ENCODE measurements at regions not wholly inside any gene's neighbourhood (a gene's known extent, or its start where the extent isn't known, plus 50 kb on each side); places are given as distances from the start of the nearest gene placed in this dataset.

GRCh38 chrX:20438871-20439526, 172.3 kb upstream of the RPS6KA3 start:
- TF ChIP-seq, protein P1, sequence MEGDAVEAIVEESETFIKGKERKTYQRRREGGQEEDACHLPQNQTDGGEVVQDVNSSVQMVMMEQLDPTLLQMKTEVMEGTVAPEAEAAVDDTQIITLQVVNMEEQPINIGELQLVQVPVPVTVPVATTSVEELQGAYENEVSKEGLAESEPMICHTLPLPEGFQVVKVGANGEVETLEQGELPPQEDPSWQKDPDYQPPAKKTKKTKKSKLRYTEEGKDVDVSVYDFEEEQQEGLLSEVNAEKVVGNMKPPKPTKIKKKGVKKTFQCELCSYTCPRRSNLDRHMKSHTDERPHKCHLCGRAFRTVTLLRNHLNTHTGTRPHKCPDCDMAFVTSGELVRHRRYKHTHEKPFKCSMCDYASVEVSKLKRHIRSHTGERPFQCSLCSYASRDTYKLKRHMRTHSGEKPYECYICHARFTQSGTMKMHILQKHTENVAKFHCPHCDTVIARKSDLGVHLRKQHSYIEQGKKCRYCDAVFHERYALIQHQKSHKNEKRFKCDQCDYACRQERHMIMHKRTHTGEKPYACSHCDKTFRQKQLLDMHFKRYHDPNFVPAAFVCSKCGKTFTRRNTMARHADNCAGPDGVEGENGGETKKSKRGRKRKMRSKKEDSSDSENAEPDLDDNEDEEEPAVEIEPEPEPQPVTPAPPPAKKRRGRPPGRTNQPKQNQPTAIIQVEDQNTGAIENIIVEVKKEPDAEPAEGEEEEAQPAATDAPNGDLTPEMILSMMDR (IDR thresholded peaks at IDR 0.05; ENCODE audit: extremely low read depth, insufficient read depth, missing control alignments) = no peak
- in situ Hi-C loops (cut with MboI; ENCODE audit: low pct_unique_long_range_greater_than_20kb, low sequenced_read_pairs, unreplicated experiment) = no loop called here
- no peak for DNase-seq (ENCODE audit: low spot score)

DNA sequence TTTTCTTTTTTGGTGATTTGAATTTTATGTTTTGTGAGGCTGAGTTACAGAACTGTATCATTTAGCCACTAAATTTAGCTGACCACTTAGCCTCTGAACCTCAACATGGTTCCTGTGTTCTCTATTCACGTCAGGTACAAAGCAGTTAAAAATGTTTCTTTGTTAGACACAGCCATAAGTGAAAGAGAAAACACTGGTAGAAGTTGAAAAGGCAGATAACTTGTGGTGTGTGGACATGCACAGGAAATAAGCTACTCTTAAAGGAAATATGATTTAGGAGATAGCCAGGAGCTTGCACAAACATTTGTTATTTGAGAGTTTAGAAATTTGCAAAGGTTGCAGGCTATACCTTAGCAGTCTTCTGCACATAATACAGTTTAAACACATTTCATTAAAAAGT, 171.0 kb upstream of the RPS6KA3 start:
- TF ChIP-seq, protein P1 (IDR thresholded peaks at IDR 0.05; ENCODE audit: extremely low read depth, insufficient read depth, missing control alignments) = no peak
- in situ Hi-C loops (cut with MboI; ENCODE audit: low pct_unique_long_range_greater_than_20kb, low sequenced_read_pairs, unreplicated experiment) = no loop called here

DNA sequence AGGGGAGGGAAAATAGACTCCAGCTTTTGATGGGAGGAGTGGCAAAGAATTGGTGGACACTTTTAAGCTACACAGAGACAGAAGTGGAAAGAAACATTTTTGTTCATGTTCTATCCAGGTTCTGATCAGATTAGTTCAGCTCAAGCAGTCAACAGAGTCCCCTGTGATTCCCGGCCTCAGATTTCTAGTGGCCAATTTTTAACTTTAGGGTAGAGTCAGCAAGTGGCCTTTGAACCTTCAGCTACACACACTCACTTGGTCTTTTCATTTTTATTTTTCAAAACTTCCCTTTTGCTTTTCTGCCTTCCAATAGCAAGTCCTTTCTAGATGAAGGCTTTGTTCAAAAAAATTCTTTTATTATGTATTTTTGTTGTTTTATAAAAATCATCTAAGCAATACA, 169.2 kb upstream of the RPS6KA3 start:
- TF ChIP-seq, protein P1 (IDR thresholded peaks at IDR 0.05; ENCODE audit: extremely low read depth, insufficient read depth, missing control alignments) = no peak
- in situ Hi-C loops (cut with MboI; ENCODE audit: low pct_unique_long_range_greater_than_20kb, low sequenced_read_pairs, unreplicated experiment) = no loop called here
- no peak for DNase-seq (ENCODE audit: low spot score)

More for the DNA sequence above, 171.0 kb upstream of the RPS6KA3 start:
- no peak for DNase-seq (ENCODE audit: low spot score)

DNA sequence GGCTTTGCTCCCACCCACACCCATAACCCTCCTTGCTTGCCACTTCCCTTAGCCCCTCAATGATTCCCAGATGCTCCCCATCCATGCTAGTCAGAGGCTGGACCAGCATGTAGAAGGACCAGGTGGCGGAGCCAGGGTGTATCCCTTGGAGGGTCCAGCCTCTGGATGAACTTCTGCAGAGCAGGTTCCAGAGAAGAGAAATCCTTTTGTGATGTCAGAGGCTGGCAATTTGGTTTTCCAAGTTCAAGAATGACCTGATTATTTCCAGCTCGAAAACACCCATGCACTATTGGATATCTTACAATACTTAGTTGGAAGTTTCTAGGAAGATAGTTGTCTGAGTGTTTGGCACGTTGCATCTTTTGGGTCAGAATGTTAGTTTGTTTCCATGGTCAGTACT, 168.3 kb upstream of the RPS6KA3 start:
- TF ChIP-seq, protein P1 (IDR thresholded peaks at IDR 0.05; ENCODE audit: extremely low read depth, insufficient read depth, missing control alignments) = no peak
- in situ Hi-C loops (cut with MboI; ENCODE audit: low pct_unique_long_range_greater_than_20kb, low sequenced_read_pairs, unreplicated experiment) = no loop called here
- no peak for DNase-seq (ENCODE audit: low spot score)

GRCh38 chrX:20433388-20433775, 166.7 kb upstream of the RPS6KA3 start:
- TF ChIP-seq, protein P1 (IDR thresholded peaks at IDR 0.05; ENCODE audit: extremely low read depth, insufficient read depth, missing control alignments) = no peak
- in situ Hi-C loops (cut with MboI; ENCODE audit: low pct_unique_long_range_greater_than_20kb, low sequenced_read_pairs, unreplicated experiment) = no loop called here
- DNase-seq (ENCODE audit: low spot score) = no peak

DNA sequence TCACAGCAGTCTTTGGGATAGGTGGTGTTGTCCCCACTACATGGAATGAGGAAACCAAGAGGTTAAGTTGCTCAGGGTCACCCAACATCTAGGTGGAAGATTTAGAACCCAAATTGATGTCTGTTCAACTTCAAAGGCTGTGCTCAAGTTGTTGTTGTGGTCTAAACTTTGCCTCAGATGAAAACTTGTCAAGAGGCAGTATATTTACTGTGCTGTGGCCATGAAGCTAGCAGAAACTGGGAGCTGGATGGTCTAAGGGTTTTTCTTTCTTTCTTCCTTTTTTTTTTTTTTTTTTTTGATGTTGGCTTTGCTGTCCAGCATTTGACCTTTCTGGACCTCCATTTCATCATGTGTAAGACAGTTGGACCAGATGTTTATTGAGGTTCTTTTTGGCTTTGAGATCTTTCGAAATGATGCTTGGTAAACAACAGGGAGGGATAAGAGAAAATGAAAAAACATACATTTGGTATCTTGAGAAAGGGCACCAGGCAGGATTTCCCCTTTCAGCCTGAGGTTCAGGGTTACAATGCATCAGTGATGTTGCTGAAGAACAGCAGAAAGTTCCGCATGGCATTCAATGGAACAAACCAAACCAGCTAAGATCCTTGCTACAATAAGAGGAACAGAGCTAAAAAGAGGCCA, 166.2 kb upstream of the RPS6KA3 start:
- TF ChIP-seq, protein P1 (IDR thresholded peaks at IDR 0.05; ENCODE audit: extremely low read depth, insufficient read depth, missing control alignments) = no peak
- DNase-seq (ENCODE audit: low spot score) = no peak
- in situ Hi-C loops (cut with MboI; ENCODE audit: low pct_unique_long_range_greater_than_20kb, low sequenced_read_pairs, unreplicated experiment) = no loop called here
